Mononuclear cell (primary cell): ENCODE measurements at regions not wholly inside any gene's neighbourhood (a gene's known extent, or its start where the extent isn't known, plus 50 kb on each side); places are given as distances from the start of the nearest gene placed in this dataset.

Source experiments
- H3K27me3 ChIP-seq: 2 replicates; pipeline ENCODE4 v1.6.0; 2011; ENCODE audit warnings: low read length, control low read depth; ENCODE audit not compliant: insufficient read depth
- H3K4me1 ChIP-seq: 2 replicates; pipeline ENCODE4 v1.5.1; 2011; ENCODE audit warnings: mild to moderate bottlenecking, low read length, control low read depth; ENCODE audit not compliant: insufficient read depth
- H3K4me3 ChIP-seq: 2 replicates; pipeline ENCODE4 v1.5.1; 2011; ENCODE audit warnings: mild to moderate bottlenecking, low read length, moderate library complexity
- H3K9me3 ChIP-seq: 2 replicates; pipeline ENCODE4 v1.5.1; 2011; ENCODE audit warnings: low read depth, mild to moderate bottlenecking, control low read depth, low read length

- Histone ChIP-seq H3K4me3 (no peak overlapping the region), H3K27me3 (no peaks in the 10 kb centered on the region), H3K4me1 (no peaks in the 10 kb centered on the region), H3K9me3 (no peaks in the 10 kb centered on the region)
Observed at GRCh38 chr1:13976485-13976884, 276.5 kb downstream of the PRDM2 start.

GRCh38 chr1:13981142-13981541 is 281.2 kb downstream of the PRDM2 start:
- Histone ChIP-seq H3K4me1 (no peaks in the 10 kb centered on the region), H3K27me3 (no peaks in the 10 kb centered on the region), H3K9me3 (no peaks in the 10 kb centered on the region)

DNA sequence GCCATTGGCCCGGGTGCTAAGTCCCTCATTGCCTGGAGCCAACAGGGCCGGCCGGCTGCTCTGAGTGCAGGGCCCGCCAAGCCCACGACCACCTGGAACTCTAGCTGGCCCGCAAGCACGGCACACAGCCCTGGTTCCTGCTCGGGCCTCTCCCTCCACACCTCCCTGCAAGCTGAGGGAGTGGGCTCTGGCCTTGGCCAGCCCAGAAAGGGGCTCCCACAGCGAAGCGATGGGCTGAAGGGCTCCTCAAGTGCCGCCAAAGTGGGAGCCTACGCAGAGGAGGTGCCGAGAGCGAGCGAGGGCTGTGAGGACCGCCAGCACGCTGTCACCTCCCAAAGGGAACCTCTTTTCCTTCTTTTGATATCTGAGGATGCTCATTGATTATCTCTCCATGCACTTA is 283.4 kb downstream of the PRDM2 start:
- Histone ChIP-seq H3K9me3 (no peaks in the 10 kb centered on the region), H3K4me1 (no peaks in the 10 kb centered on the region), H3K4me3 (no peak overlapping the region), H3K27me3 (no peaks in the 10 kb centered on the region)

More at GRCh38 chr1:13981142-13981541, 281.2 kb downstream of the PRDM2 start:
- H3K4me3 ChIP-seq, result no peak overlapping the region

DNA sequence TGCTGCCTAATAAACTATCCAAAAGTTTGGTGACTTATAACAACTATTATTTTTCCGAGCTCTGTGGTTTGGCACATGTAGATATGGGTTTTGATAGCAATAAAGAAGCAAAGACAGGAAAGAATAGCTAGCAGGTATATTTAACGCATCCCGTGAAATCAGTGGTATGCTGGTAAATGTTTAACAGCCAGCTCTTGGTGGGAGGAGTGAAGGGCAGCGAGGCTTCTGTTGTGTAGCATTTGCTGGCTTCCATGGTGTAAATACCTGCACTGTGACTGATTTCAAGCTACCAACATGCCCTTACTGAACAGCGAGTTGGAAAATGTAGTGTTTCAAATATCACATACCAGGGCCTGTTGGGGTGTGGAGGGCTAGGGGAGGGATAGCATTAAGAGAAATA is 291.0 kb downstream of the PRDM2 start:
- no peak overlapping the region for H3K4me3 ChIP-seq
- H3K27me3 ChIP-seq, result peaks cover 2% of the 10 kb centered on the region
- no peaks in the 10 kb centered on the region for H3K4me1 ChIP-seq
- no peaks in the 10 kb centered on the region for H3K9me3 ChIP-seq

DNA sequence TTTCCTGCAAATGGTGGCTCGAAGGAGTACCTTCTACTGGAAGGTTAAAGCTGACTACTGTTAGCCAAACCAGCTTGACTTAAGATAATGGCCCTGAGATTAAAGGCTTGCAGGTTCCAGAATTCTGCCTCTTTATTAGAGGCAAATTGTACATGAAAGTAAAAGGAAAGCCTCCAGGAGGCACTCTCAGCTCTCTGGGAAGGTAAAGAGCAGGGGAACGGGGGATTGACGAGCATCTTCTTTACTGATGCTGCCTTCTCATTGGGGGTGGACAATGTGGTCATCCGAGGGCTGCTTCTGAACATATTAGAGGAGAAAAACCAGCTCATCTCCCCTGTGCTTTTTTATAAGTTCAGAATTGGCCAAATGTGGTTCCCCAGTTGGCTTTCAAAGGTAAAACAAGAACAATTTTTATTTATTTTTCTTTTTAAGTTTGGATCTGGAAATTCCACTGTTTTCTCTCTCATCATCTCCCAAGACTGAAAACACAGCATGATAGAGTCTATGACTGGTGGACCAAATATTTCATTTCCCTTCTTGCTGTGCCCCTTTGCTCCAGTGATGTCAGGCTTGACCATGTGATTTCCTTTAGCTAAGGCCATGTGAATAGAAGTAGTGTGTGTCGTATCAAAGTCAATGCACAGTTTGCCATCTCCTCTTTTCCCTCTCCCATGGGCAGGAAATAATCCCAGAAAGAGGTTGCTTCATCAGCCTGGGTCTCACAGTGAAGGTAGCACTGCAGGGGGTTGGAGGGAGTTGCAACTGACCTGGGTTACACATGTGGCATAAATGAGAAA is 292.7 kb downstream of the PRDM2 start:
- H3K27me3 ChIP-seq, result peaks cover 2% of the 10 kb centered on the region
- no peaks in the 10 kb centered on the region for H3K4me1 ChIP-seq
- no peaks in the 10 kb centered on the region for H3K9me3 ChIP-seq
- no peak overlapping the region for H3K4me3 ChIP-seq

DNA sequence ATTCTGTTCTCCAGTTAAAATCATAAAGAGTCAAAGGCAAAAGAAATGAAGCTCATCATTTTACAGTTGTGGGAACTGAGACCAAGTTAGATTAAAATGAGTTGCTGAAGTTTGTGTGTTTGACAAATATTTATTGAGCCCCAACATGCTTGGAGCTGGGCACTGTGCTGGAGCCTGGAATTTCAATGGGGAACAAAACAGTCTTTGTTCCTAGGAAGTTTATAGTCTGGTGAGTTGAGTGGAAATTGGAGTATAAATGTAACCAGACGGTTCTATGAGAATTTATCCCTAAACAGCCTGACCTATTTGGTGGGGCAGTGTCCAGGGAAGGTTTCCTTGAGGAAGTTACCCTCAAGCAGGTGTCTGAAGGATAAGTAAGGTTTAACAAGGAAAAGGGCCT is 294.4 kb downstream of the PRDM2 start:
- Histone ChIP-seq H3K4me1 (no peaks in the 10 kb centered on the region), H3K9me3 (no peaks in the 10 kb centered on the region), H3K27me3 (peaks cover 2% of the 10 kb centered on the region), H3K4me3 (no peak overlapping the region)

GRCh38 chr1:13996334-13996733 is 296.3 kb downstream of the PRDM2 start:
- Histone ChIP-seq H3K27me3 (peaks cover 2% of the 10 kb centered on the region), H3K4me1 (no peaks in the 10 kb centered on the region), H3K9me3 (no peaks in the 10 kb centered on the region), H3K4me3 (no peak overlapping the region)

GRCh38 chr1:14003552-14003951 is 303.6 kb downstream of the PRDM2 start:
- Histone ChIP-seq H3K9me3 (no peaks in the 10 kb centered on the region), H3K4me3 (no peak overlapping the region), H3K27me3 (no peaks in the 10 kb centered on the region), H3K4me1 (no peaks in the 10 kb centered on the region)

GRCh38 chr1:14009582-14009981 is 309.6 kb downstream of the PRDM2 start:
- Histone ChIP-seq H3K27me3 (no peaks in the 10 kb centered on the region), H3K4me1 (no peaks in the 10 kb centered on the region), H3K4me3 (no peak overlapping the region), H3K9me3 (no peaks in the 10 kb centered on the region)

DNA sequence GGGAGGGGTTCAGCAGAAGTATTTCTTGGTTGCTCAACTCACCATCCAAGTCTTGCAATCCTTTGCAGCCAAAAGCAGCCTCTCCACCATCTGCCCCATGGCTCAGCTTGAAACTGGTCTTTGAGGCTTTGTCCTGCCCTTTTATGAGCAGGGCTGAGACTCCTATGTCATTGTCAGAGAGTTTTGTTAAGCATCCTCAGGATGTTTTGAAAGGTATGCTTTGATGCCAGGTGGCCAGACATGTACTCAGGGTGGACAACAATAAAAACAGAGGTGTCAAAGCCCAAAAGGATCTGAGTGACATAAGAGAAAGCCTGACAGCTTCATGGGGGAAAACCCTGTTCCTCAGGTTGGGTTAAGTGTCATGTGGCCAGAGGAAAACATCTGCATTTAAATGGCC is 310.5 kb downstream of the PRDM2 start:
- Histone ChIP-seq H3K4me3 (no peak overlapping the region), H3K9me3 (no peaks in the 10 kb centered on the region), H3K4me1 (no peaks in the 10 kb centered on the region), H3K27me3 (no peaks in the 10 kb centered on the region)

GRCh38 chr1:14011132-14011531 is 311.1 kb downstream of the PRDM2 start:
- Histone ChIP-seq H3K9me3 (no peaks in the 10 kb centered on the region), H3K4me1 (no peaks in the 10 kb centered on the region), H3K4me3 (no peak overlapping the region), H3K27me3 (no peaks in the 10 kb centered on the region)

GRCh38 chr1:14011888-14012287 is 311.9 kb downstream of the PRDM2 start:
- no peaks in the 10 kb centered on the region for H3K27me3 ChIP-seq

GRCh38 chr1:14014929-14015328 is 314.9 kb downstream of the PRDM2 start:
- no peaks in the 10 kb centered on the region for H3K4me1 ChIP-seq
- H3K4me3 ChIP-seq, result no peak overlapping the region
- H3K27me3 ChIP-seq, result no peaks in the 10 kb centered on the region
- H3K9me3 ChIP-seq, result no peaks in the 10 kb centered on the region

More at GRCh38 chr1:14011888-14012287, 311.9 kb downstream of the PRDM2 start:
- Histone ChIP-seq H3K4me3 (no peak overlapping the region), H3K4me1 (no peaks in the 10 kb centered on the region), H3K9me3 (no peaks in the 10 kb centered on the region)

GRCh38 chr1:14015917-14016316 is 315.9 kb downstream of the PRDM2 start:
- Histone ChIP-seq H3K4me1 (no peaks in the 10 kb centered on the region), H3K4me3 (no peak overlapping the region), H3K9me3 (no peaks in the 10 kb centered on the region), H3K27me3 (no peaks in the 10 kb centered on the region)

- Histone ChIP-seq H3K9me3 (no peaks in the 10 kb centered on the region), H3K4me3 (no peak overlapping the region), H3K27me3 (no peaks in the 10 kb centered on the region), H3K4me1 (no peaks in the 10 kb centered on the region)
Observed at GRCh38 chr1:14017531-14017961, 317.6 kb downstream of the PRDM2 start.

DNA sequence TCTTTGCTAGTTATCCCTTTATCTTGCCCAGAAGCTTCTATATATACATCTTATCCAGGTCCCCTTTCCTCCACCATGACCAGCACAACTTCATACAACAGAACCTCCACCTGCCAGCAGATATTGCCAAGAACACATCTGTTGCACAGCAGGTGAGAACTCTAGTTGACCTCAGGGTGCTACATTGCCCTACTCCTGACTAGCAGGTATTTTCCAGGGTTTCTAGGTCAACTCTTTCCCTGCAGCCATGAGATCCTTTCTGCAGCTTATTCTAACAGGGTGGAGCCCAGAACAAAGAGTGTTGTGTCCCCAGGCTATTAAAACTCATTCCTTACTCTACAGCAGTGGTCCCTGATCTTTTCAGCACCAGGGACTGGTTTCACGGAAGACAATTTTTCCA is 319.5 kb downstream of the PRDM2 start:
- Histone ChIP-seq H3K9me3 (no peaks in the 10 kb centered on the region), H3K4me3 (no peak overlapping the region), H3K4me1 (no peaks in the 10 kb centered on the region), H3K27me3 (no peaks in the 10 kb centered on the region)
